ENCODE measurements at regions not wholly inside any gene's neighbourhood (a gene's known extent, or its start where the extent isn't known, plus 50 kb on each side); places are given as distances from the start of the nearest gene placed in this dataset.
A peak's percentile ranks its signal among the peaks of the same experiment; 100 is the strongest.
"Not testable (repeated sequence)": the region's sequence is repeated elsewhere in the genome, so short reads cannot be mapped to it uniquely, and the experiment has no call there.

DNA sequence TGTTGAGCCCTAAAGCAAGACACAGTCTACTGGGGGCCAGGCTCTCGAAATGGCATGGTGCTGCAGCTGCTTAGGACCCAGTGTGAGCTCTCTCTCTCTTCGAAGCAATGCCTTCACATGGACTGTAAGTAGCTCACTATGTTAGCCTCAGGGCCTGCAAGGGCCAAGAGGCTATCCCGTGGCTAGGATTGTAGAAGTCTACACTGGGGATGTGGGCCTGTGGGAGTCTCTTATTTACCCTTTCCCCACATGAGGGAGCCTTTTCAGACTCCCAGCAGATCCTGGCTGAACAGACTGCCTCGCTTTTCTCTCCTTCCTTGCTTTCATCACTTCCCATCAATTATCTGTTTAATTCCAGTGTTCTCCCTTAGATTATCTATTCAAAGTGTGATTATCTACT is 101.4 kb downstream of the GPR65 start:
- no peak for DNase-seq
- Histone ChIP-seq H3K4me3 (no peak overlapping the region), H3K36me3 (no peaks in the 10 kb centered on the region)

DNA sequence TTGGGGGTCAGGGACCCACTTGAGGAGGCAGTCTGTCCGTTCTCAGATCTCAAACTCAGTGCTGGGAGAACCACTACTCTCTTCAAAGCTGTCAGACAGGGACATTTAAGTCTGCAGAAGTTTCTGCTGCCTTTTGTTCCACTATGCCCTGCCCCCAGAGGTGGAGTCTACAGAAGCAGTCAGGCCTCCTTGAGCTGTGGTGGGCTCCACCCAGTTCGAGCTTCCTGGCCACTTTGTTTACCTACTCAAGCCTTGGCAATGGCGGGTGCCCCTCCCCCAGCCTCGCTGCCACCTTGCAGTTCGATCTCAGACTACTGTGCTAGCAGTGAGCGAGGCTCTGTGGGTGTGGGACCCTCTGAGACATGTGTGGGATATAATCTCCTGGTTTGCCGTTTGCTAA is 122.7 kb downstream of the GPR65 start:
- H3K27me3 ChIP-seq, H3K36me3 ChIP-seq, H3K9me3 ChIP-seq, H3K4me3 ChIP-seq, DNase-seq, H3K4me1 ChIP-seq, H3K27ac ChIP-seq: not testable (repeated sequence)

More for the DNA sequence above, 101.4 kb downstream of the GPR65 start:
- TF ChIP-seq, protein P1, sequence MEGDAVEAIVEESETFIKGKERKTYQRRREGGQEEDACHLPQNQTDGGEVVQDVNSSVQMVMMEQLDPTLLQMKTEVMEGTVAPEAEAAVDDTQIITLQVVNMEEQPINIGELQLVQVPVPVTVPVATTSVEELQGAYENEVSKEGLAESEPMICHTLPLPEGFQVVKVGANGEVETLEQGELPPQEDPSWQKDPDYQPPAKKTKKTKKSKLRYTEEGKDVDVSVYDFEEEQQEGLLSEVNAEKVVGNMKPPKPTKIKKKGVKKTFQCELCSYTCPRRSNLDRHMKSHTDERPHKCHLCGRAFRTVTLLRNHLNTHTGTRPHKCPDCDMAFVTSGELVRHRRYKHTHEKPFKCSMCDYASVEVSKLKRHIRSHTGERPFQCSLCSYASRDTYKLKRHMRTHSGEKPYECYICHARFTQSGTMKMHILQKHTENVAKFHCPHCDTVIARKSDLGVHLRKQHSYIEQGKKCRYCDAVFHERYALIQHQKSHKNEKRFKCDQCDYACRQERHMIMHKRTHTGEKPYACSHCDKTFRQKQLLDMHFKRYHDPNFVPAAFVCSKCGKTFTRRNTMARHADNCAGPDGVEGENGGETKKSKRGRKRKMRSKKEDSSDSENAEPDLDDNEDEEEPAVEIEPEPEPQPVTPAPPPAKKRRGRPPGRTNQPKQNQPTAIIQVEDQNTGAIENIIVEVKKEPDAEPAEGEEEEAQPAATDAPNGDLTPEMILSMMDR (IDR thresholded peaks at IDR 0.05): no peak
- TF ChIP-seq POLR2A (IDR thresholded peaks at IDR 0.05): no peak
- Histone ChIP-seq H3K4me1 (no peaks in the 10 kb centered on the region), H3K9me3 (peaks cover 0 to 3% (median 0%) of the 10 kb centered on the region in 4 donors), H3K27me3 (no peaks in the 10 kb centered on the region), H3K27ac (no peak overlapping the region)

DNA sequence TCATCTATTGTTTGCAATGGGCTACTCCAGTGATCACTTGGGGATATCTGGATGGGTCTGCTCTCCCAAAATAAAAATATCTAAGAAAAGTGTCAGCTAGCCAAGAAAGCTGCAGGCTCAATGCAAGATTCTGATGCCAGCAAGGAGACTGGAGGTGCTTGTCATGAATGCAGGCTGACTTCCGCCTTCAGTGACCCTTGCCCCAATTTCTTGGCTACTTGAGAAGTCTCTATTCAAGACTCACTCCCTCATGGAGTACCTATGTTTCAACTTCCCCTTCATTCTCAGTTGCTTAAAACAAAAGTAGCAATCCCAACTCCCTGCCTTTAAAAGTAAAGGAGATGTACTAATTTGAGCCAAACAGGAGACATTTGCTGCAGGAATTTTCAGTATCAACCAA is 123.9 kb downstream of the GPR65 start:
- no peak overlapping the region for H3K4me3 ChIP-seq
- DNase-seq: peak in 1 of 3 donors; percentile 64
- H3K27me3 ChIP-seq: no peaks in the 10 kb centered on the region
- H3K36me3 ChIP-seq: no peaks in the 10 kb centered on the region
- no peaks in the 10 kb centered on the region for H3K4me1 ChIP-seq
- no peak overlapping the region for H3K27ac ChIP-seq
- no peak for TF ChIP-seq POLR2A (IDR thresholded peaks at IDR 0.05)
- TF ChIP-seq, protein P1 (IDR thresholded peaks at IDR 0.05): no peak
- H3K9me3 ChIP-seq: no peaks in the 10 kb centered on the region

DNA sequence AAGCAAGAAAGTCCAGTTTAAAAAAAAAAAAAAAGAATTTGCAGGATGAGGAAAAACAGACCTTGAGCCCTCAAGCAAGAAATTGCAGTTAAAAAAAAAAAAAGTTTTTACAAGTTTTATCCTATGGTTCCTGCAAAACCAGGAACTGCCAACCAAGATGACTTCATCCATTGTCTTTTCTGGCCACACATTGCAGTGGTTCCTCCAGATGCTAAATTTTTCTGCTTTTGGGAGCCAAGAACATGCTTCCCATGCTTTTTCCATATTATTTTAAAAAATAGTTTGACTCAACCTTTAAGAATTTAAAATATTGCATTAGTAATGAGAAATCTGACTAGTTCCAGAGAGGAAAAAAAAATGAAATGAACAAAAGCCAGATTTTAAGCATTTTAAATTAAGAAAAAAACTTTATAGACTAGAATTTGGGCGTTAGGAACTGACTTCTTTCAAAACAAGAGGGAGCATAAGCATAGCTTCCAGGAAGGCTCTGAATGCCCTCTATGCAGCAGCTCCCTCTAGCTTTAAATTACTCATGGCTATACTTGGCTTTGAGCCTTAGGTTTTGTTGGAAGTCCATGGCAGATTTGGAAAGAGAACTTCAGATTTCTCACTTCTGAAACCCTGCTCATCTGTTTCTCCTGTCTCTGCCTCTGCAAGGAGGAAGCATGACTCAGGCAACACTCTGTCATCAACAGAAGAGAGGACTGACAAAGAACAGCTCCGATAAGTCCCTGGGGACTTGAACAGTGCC is 124.5 kb downstream of the GPR65 start:
- TF ChIP-seq, protein P1 (IDR thresholded peaks at IDR 0.05): peak in 2 of 6 experiments; percentile 13 to 14
- TF ChIP-seq POLR2A (IDR thresholded peaks at IDR 0.05): no peak
- H3K27me3 ChIP-seq: no peaks in the 10 kb centered on the region
- no peaks in the 10 kb centered on the region for H3K36me3 ChIP-seq
- DNase-seq: no peak
- no peaks in the 10 kb centered on the region for H3K4me1 ChIP-seq
- H3K9me3 ChIP-seq: no peaks in the 10 kb centered on the region
- H3K4me3 ChIP-seq: no peak overlapping the region
- peak overlapping the region in 1 of 4 donors; percentile 3 for H3K27ac ChIP-seq

DNA sequence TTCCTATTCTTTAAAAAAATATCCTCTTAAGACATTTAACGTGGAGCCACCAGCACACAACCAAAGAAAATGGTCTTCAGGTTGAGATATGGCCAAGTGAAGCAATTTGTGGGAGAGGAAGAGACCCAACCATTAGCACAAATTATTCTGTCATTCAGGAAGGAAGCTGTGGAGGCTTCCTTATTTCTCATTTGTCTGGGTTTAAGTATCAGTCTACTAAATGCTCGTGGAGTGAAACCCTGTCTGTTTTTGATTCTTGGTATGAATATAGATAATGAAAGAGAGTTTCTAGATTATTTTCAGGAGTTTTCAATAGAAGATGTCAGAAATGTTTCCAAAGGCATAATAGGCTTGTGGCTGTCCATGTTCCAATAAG is 125.1 kb downstream of the GPR65 start:
- H3K27me3 ChIP-seq: no peaks in the 10 kb centered on the region
- TF ChIP-seq POLR2A (IDR thresholded peaks at IDR 0.05): no peak
- TF ChIP-seq, protein P1 (IDR thresholded peaks at IDR 0.05): no peak
- DNase-seq: no peak
- no peaks in the 10 kb centered on the region for H3K9me3 ChIP-seq
- H3K4me3 ChIP-seq: no peak overlapping the region
- H3K4me1 ChIP-seq: no peaks in the 10 kb centered on the region
- peak overlapping the region in 1 of 4 donors; percentile 3 for H3K27ac ChIP-seq
- no peaks in the 10 kb centered on the region for H3K36me3 ChIP-seq

Measured in Peyer's patch (tissue), 4 donors.